CD14-positive monocyte (primary cell): ENCODE measurements at regions not wholly inside any gene's neighbourhood (a gene's known extent, or its start where the extent isn't known, plus 50 kb on each side); places are given as distances from the start of the nearest gene placed in this dataset.
A peak's percentile ranks its signal among the peaks of the same experiment; 100 is the strongest.
"Not testable (repeated sequence)": the region's sequence is repeated elsewhere in the genome, so short reads cannot be mapped to it uniquely, and the experiment has no call there.

Experiments
- DNase-seq, 3 donors: peaks; one replicate each; pipeline ENCODE4 v3.0.0-alpha.2; 2011 to 2022
- H2AFZ ChIP-seq: 2 replicates; pipeline ENCODE4 v1.6.0; 2012; ENCODE audit warnings: mild to moderate bottlenecking, low read depth, low read length, inconsistent platforms; ENCODE audit not compliant: insufficient read depth, poor library complexity, severe bottlenecking
- H3K27ac ChIP-seq, 2 donors: 1 replicate in 1 of 2; 2 replicates in 1 of 2; pipeline ENCODE4 v1.5.1; 2012 to 2013; ENCODE audit warnings: low read length in 2 of 2, control low read depth in 1 of 2, inconsistent platforms in 1 of 2, low read depth in 1 of 2, mild to moderate bottlenecking in 1 of 2
- H3K27me3 ChIP-seq, 2 donors: one replicate each; pipeline versions ENCODE4 v1.6.0 to v1.6.1; 2011 to 2013; ENCODE audit warnings: low read length in 2 of 2; ENCODE audit not compliant: control insufficient read depth in 2 of 2, insufficient read depth in 2 of 2
- H3K36me3 ChIP-seq, 2 donors: replicated peaks in 1 of 2; 1 replicate in 1 of 2; 2 replicates in 1 of 2; pipeline versions ENCODE4 v1.5.1 to v1.6.1; 2012 to 2013; ENCODE audit warnings: low read length in 2 of 2, control low read depth in 1 of 2, inconsistent platforms in 1 of 2, mild to moderate bottlenecking in 1 of 2; ENCODE audit not compliant: insufficient read depth in 2 of 2, control insufficient read depth in 1 of 2
- H3K4me1 ChIP-seq, 2 donors: 1 replicate in 1 of 2; 2 replicates in 1 of 2; pipeline versions ENCODE4 v1.5.1 to v1.6.1; 2012 to 2013; ENCODE audit warnings: low read length in 2 of 2, control low read depth in 1 of 2, inconsistent platforms in 1 of 2, mild to moderate bottlenecking in 1 of 2, moderate library complexity in 1 of 2; ENCODE audit not compliant: insufficient read depth in 2 of 2, control insufficient read depth in 1 of 2
- H3K4me2 ChIP-seq: replicated peaks from 2 replicates; pipeline ENCODE3; 2012; ENCODE audit warnings: low read length, moderate library complexity, mild to moderate bottlenecking; ENCODE audit not compliant: poor library complexity, severe bottlenecking; ENCODE audit errors: extremely low read depth
- H3K4me3 ChIP-seq, 3 experiments: fragments of 200-600 bp in 1 of 3; sonication (generic) in 1 of 3; replicated peaks in 1 of 3; 1 replicate in 2 of 3; 2 replicates in 1 of 3; pipeline ENCODE4 v1.5.1; 2011 to 2013; ENCODE audit warnings: low read length in 3 of 3, mild to moderate bottlenecking in 3 of 3, control low read depth in 2 of 3, low read depth in 2 of 3, inconsistent platforms in 1 of 3, moderate library complexity in 1 of 3
- H3K79me2 ChIP-seq: 2 replicates; pipeline ENCODE4 v1.6.0; 2012; ENCODE audit warnings: mild to moderate bottlenecking, control low read depth, inconsistent platforms, low read length, moderate library complexity; ENCODE audit not compliant: insufficient read depth
- H3K9ac ChIP-seq: 2 replicates; pipeline ENCODE4 v1.6.0; 2017; ENCODE audit warnings: low read length, mild to moderate bottlenecking; ENCODE audit not compliant: insufficient read depth, poor library complexity, severe bottlenecking
- H3K9me3 ChIP-seq, 2 donors: replicated peaks in 1 of 2; 1 replicate in 1 of 2; 2 replicates in 1 of 2; pipeline versions ENCODE4 v1.5.1 to v1.6.1; 2012 to 2013; ENCODE audit warnings: low read length in 2 of 2, control low read depth in 1 of 2; ENCODE audit not compliant: control insufficient read depth in 1 of 2, insufficient read depth in 1 of 2
- H4K20me1 ChIP-seq: 2 replicates; pipeline ENCODE4 v1.6.0; 2012; ENCODE audit warnings: mild to moderate bottlenecking, low read length, control low read depth, moderate library complexity; ENCODE audit not compliant: insufficient read depth
- H3K27ac Mint-ChIP-seq, 7 donors: one replicate each; pipeline ENCODE4 v1.8.0; 2020; ENCODE audit warnings: mild to moderate bottlenecking in 7 of 7, mixed read lengths in 7 of 7, moderate library complexity in 6 of 7, inconsistent platforms in 2 of 7
- H3K27me3 Mint-ChIP-seq, 3 donors: one replicate each; pipeline ENCODE4 v1.8.0; 2021 to 2022; ENCODE audit warnings: low read depth in 3 of 3, mild to moderate bottlenecking in 3 of 3, mixed read lengths in 3 of 3, moderate library complexity in 3 of 3, inconsistent platforms in 1 of 3
- H3K36me3 Mint-ChIP-seq, 2 donors: one replicate each; pipeline ENCODE4 v1.8.0; 2020; ENCODE audit warnings: mixed read lengths in 2 of 2, inconsistent platforms in 1 of 2, mild to moderate bottlenecking in 1 of 2
- H3K4me1 Mint-ChIP-seq: one replicate; pipeline ENCODE4 v1.8.0; 2020; ENCODE audit warnings: mild to moderate bottlenecking, mixed read lengths
- H3K4me3 Mint-ChIP-seq, 2 donors: one replicate each; pipeline ENCODE4 v1.8.0; 2020; ENCODE audit warnings: mild to moderate bottlenecking in 2 of 2, mixed read lengths in 2 of 2, moderate library complexity in 1 of 2
- H3K9me3 Mint-ChIP-seq, 7 donors: one replicate each; pipeline ENCODE4 v1.8.0; 2020 to 2022; ENCODE audit warnings: mixed read lengths in 7 of 7, mild to moderate bottlenecking in 6 of 7, moderate library complexity in 6 of 7, inconsistent platforms in 2 of 7
- CTCF ChIP-seq: fragments of 200-600 bp; IDR thresholded peaks from one replicate; pipeline ENCODE4 v1.8.0; 2022; ENCODE audit warnings: antibody characterized with exemption, mild to moderate bottlenecking
- WGBS: methylation state at CpG from one replicate; pipeline ENCODE4 v1.1.5; 2013; ENCODE audit warnings: missing lambda C conversion rate; ENCODE audit not compliant: insufficient coverage; 5-methylcytosine and 5-hydroxymethylcytosine counted together
- intact Hi-C, 2 donors: fragments of 100-400 bp; cut with micrococcal nuclease; formaldehyde crosslinking; loops; one replicate each; pipeline versions ENCODE4 v1.15.0 to v1.15.1; 2023

- peak overlapping the region in 1 of 2 donors; percentile 81 for H3K4me3 Mint-ChIP-seq
- H3K27me3 Mint-ChIP-seq = peaks cover 19 to 36% (median 20%) of the 10 kb centered on the region in 3 donors
- peaks cover 0 to 4% of the 10 kb centered on the region in 2 donors for H3K36me3 Mint-ChIP-seq
- Histone ChIP-seq H3K36me3 (no peaks in the 10 kb centered on the region), H3K9ac (no peak overlapping the region), H3K9me3 (peaks cover 7 to 10% of the 10 kb centered on the region in 2 donors), H3K27ac (no peak overlapping the region), H3K4me1 (no peaks in the 10 kb centered on the region), H2AFZ (no peak overlapping the region), H3K27me3 (peaks cover 17 to 33% of the 10 kb centered on the region in 2 donors), H3K4me2 (no peak overlapping the region), H4K20me1 (no peaks in the 10 kb centered on the region), H3K4me3 (no peak overlapping the region), H3K79me2 (no peaks in the 10 kb centered on the region)
- no peak overlapping the region for H3K27ac Mint-ChIP-seq
- no peaks in the 10 kb centered on the region for H3K4me1 Mint-ChIP-seq
- no peak for DNase-seq
- no CpG with 5 or more reads among the region's 3 CpGs for WGBS
- TF ChIP-seq CTCF = no peak
- intact Hi-C loops = no loop called here
- H3K9me3 Mint-ChIP-seq = peaks cover 7 to 22% (median 16%) of the 10 kb centered on the region in 7 donors
Observed at GRCh38 chr20:26207237-26207966, 510.7 kb upstream of the ZNF337 start.

DNA sequence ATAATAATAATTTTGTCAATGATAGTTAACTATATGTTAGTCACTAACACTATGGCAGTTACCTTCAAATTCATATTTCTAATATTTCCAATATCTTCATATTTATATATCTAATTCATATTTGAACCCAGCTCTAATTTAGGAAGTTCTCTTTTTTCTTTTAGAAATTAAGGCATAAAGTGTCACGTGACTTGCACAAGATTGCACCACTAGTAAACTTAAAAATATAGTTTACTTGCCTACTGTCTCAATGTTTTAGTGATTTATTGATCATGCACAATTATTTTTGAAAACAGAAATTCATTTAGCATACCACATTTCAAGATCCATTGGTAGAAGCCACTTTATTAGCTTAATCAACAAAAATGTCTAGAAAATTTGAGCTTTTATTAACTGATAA lies 508.7 kb upstream of the ZNF337 start:
- H3K36me3 Mint-ChIP-seq = peaks cover 0 to 4% of the 10 kb centered on the region in 2 donors
- intact Hi-C loops = no loop called here
- Histone ChIP-seq H2AFZ (no peak overlapping the region), H3K79me2 (no peaks in the 10 kb centered on the region), H3K9ac (no peak overlapping the region), H3K4me2 (no peak overlapping the region), H4K20me1 (no peaks in the 10 kb centered on the region), H3K27ac (no peak overlapping the region), H3K27me3 (peaks cover 17 to 33% of the 10 kb centered on the region in 2 donors), H3K4me3 (no peak overlapping the region), H3K9me3 (peaks cover 7 to 17% of the 10 kb centered on the region in 2 donors), H3K4me1 (no peaks in the 10 kb centered on the region), H3K36me3 (no peaks in the 10 kb centered on the region)
- WGBS = no CpG with 5 or more reads among the region's 1 CpG
- H3K9me3 Mint-ChIP-seq = peaks cover 13 to 26% (median 20%) of the 10 kb centered on the region in 7 donors
- no peak for TF ChIP-seq CTCF
- no peak overlapping the region for H3K4me3 Mint-ChIP-seq
- no peaks in the 10 kb centered on the region for H3K4me1 Mint-ChIP-seq
- peaks cover 19 to 35% (median 20%) of the 10 kb centered on the region in 3 donors for H3K27me3 Mint-ChIP-seq
- no peak for DNase-seq
- no peak overlapping the region for H3K27ac Mint-ChIP-seq

DNA sequence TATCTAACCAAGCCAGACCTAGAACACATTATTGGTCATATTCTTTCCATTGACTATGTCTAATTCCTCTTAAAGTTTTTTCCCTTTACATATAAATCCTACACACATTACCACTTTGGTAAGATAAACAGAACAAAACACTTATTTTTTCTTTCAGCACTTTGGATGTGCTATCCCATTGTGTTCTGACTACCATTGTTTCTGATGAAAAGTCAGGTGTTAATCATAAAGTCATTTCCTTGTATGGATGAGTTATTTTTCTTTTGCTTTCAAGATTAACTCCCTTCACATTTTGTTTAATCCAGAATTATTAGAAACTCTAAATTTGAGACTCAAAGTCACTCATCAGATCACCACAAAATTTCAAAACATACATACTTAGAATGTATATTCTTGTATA lies 504.4 kb upstream of the ZNF337 start:
- intact Hi-C loops, H3K27ac ChIP-seq, H3K9ac ChIP-seq, H4K20me1 ChIP-seq, DNase-seq, H3K4me1 Mint-ChIP-seq, H3K36me3 ChIP-seq, H3K27ac Mint-ChIP-seq, H3K4me1 ChIP-seq, H3K4me3 ChIP-seq, H3K4me3 Mint-ChIP-seq, H2AFZ ChIP-seq, H3K4me2 ChIP-seq, H3K27me3 ChIP-seq, H3K36me3 Mint-ChIP-seq, H3K27me3 Mint-ChIP-seq, H3K79me2 ChIP-seq: not testable (repeated sequence)
- H3K9me3 ChIP-seq = peaks cover 4 to 11% of the 10 kb centered on the region in 2 donors
- peaks cover 5 to 15% (median 9%) of the 10 kb centered on the region in 7 donors for H3K9me3 Mint-ChIP-seq
